Mesenchymal stem cell (in vitro differentiated cells and primary cell): ENCODE measurements at regions not wholly inside any gene's neighbourhood (a gene's known extent, or its start where the extent isn't known, plus 50 kb on each side); places are given as distances from the start of the nearest gene placed in this dataset.

Source experiments
- DNase-seq: peaks from one replicate; pipeline ENCODE4 v3.0.0-alpha.2; 2013
- H2AFZ ChIP-seq: one replicate; pipeline ENCODE4 v1.6.1; 2013; ENCODE audit warnings: low read depth, mild to moderate bottlenecking, control low read depth, inconsistent platforms, low read length, moderate library complexity
- H2AK5ac ChIP-seq: 2 replicates; pipeline ENCODE4 v1.6.1; 2013; ENCODE audit warnings: low read length, moderate library complexity, mild to moderate bottlenecking, inconsistent platforms; ENCODE audit not compliant: severe bottlenecking
- H2BK120ac ChIP-seq: one replicate; pipeline ENCODE4 v1.6.1; 2013; ENCODE audit warnings: low read depth, mild to moderate bottlenecking, inconsistent platforms, low read length, moderate library complexity
- H2BK12ac ChIP-seq, 2 experiments: one replicate each; pipeline ENCODE4 v1.6.1; 2013; ENCODE audit warnings: inconsistent platforms in 2 of 2, low read length in 2 of 2, mild to moderate bottlenecking in 2 of 2, moderate library complexity in 2 of 2, control low read depth in 1 of 2
- H2BK15ac ChIP-seq: one replicate; pipeline ENCODE4 v1.6.1; 2013; ENCODE audit warnings: mild to moderate bottlenecking, low read depth, inconsistent platforms; ENCODE audit not compliant: poor library complexity, severe bottlenecking
- H2BK5ac ChIP-seq: 2 replicates; pipeline ENCODE4 v1.6.1; 2013; ENCODE audit warnings: low read depth, mild to moderate bottlenecking, low read length, control low read depth, inconsistent platforms; ENCODE audit not compliant: poor library complexity, severe bottlenecking
- H3K14ac ChIP-seq, 2 experiments: one replicate each; pipeline ENCODE4 v1.6.1; 2013; ENCODE audit warnings: inconsistent platforms in 2 of 2, low read length in 2 of 2, control low read depth in 1 of 2, mild to moderate bottlenecking in 1 of 2, moderate library complexity in 1 of 2
- H3K18ac ChIP-seq, 2 experiments: one replicate each; pipeline ENCODE4 v1.6.1; 2013; ENCODE audit warnings: inconsistent platforms in 2 of 2, low read length in 2 of 2, control low read depth in 1 of 2, low read depth in 1 of 2, mild to moderate bottlenecking in 1 of 2
- H3K23ac ChIP-seq, 2 experiments: one replicate each; pipeline ENCODE4 v1.6.1; 2013; ENCODE audit warnings: inconsistent platforms in 2 of 2, low read length in 2 of 2, mild to moderate bottlenecking in 2 of 2, moderate library complexity in 2 of 2, control low read depth in 1 of 2
- H3K27ac ChIP-seq: 2 replicates; pipeline ENCODE4 v1.5.1; 2013; ENCODE audit warnings: mild to moderate bottlenecking, moderate library complexity, low read length, control low read depth, inconsistent platforms; ENCODE audit not compliant: poor library complexity, severe bottlenecking
- H3K27me3 ChIP-seq, 2 experiments: 2 replicates each; pipeline versions ENCODE4 v1.6.1 to v1.7.0; 2013; ENCODE audit warnings: low read length in 2 of 2, mild to moderate bottlenecking in 2 of 2, moderate library complexity in 2 of 2, control low read depth in 1 of 2, inconsistent platforms in 1 of 2; ENCODE audit not compliant: control insufficient read depth in 1 of 2, insufficient read depth in 1 of 2
- H3K36me3 ChIP-seq, 2 experiments: 2 replicates each; pipeline versions ENCODE4 v1.6.1 to v1.7.0; 2013; ENCODE audit warnings: low read length in 2 of 2, control low read depth in 1 of 2, inconsistent platforms in 1 of 2, low read depth in 1 of 2, mild to moderate bottlenecking in 1 of 2; ENCODE audit not compliant: insufficient read depth in 2 of 2, control insufficient read depth in 1 of 2
- H3K4ac ChIP-seq, 2 experiments: one replicate each; pipeline ENCODE4 v1.6.1; 2013; ENCODE audit warnings: inconsistent platforms in 2 of 2, low read length in 2 of 2, mild to moderate bottlenecking in 2 of 2, moderate library complexity in 2 of 2, control low read depth in 1 of 2, low read depth in 1 of 2
- H3K4me1 ChIP-seq: 2 replicates; pipeline ENCODE4 v1.6.1; 2013; ENCODE audit warnings: low read depth, low read length, control low read depth; ENCODE audit not compliant: control insufficient read depth, insufficient read depth
- H3K4me2 ChIP-seq: 2 replicates; pipeline ENCODE4 v1.6.1; 2013; ENCODE audit warnings: low read length, mild to moderate bottlenecking, inconsistent platforms; ENCODE audit not compliant: poor library complexity, severe bottlenecking
- H3K4me3 ChIP-seq, 2 experiments: 2 replicates each; pipeline versions ENCODE4 v1.5.1 to v1.7.0; 2013; ENCODE audit warnings: low read length in 2 of 2, mild to moderate bottlenecking in 2 of 2, control low read depth in 1 of 2, low read depth in 1 of 2; ENCODE audit not compliant: insufficient read depth in 1 of 2
- H3K79me1 ChIP-seq: replicated peaks from 2 replicates; pipeline ENCODE4 v1.6.1; 2013; ENCODE audit warnings: mild to moderate bottlenecking, control low read depth, low read length, inconsistent platforms; ENCODE audit not compliant: poor library complexity, severe bottlenecking
- H3K9ac ChIP-seq: 2 replicates; pipeline ENCODE4 v1.7.0; 2013; ENCODE audit warnings: mild to moderate bottlenecking, low read length, moderate library complexity
- H3K9me3 ChIP-seq: 2 replicates; pipeline ENCODE4 v1.7.0; 2013; ENCODE audit warnings: mild to moderate bottlenecking, low read length; ENCODE audit not compliant: control insufficient read depth
- H4K8ac ChIP-seq: one replicate; pipeline ENCODE4 v1.6.1; 2013; ENCODE audit warnings: inconsistent platforms, mild to moderate bottlenecking, low read length, moderate library complexity
- H4K91ac ChIP-seq: one replicate; pipeline ENCODE4 v1.6.1; 2013; ENCODE audit warnings: mild to moderate bottlenecking, low read length, inconsistent platforms
- WGBS: methylation state at CpG from one replicate; pipeline ENCODE4 v1.1.7; 2013; ENCODE audit warnings: mixed read lengths; 5-methylcytosine and 5-hydroxymethylcytosine counted together

- no peaks in the 10 kb centered on the region for H3K79me1 ChIP-seq
- H3K4me3 ChIP-seq: no peak overlapping the region
- H3K23ac ChIP-seq: no peak overlapping the region
- H2BK5ac ChIP-seq: no peak overlapping the region
- H2BK12ac ChIP-seq: no peak overlapping the region
- peaks cover 7 to 27% of the 10 kb centered on the region in 2 experiments for H3K27me3 ChIP-seq
- H3K4me1 ChIP-seq: no peaks in the 10 kb centered on the region
- H2AFZ ChIP-seq: no peak overlapping the region
- DNase-seq: no peak
- no peak overlapping the region for H4K8ac ChIP-seq
- WGBS: 63% methylated on average over 1 of the region's 2 CpGs
- no peak overlapping the region for H3K18ac ChIP-seq
- no peak overlapping the region for H2AK5ac ChIP-seq
- H3K36me3 ChIP-seq: no peaks in the 10 kb centered on the region
- H2BK15ac ChIP-seq: no peak overlapping the region
- H3K14ac ChIP-seq: no peak overlapping the region
- no peaks in the 10 kb centered on the region for H3K9me3 ChIP-seq
- no peak overlapping the region for H4K91ac ChIP-seq
- no peak overlapping the region for H3K4me2 ChIP-seq
- no peak overlapping the region for H3K27ac ChIP-seq
- no peak overlapping the region for H2BK120ac ChIP-seq
- H3K4ac ChIP-seq: no peak overlapping the region
- no peak overlapping the region for H3K9ac ChIP-seq
Measured at GRCh38 chr2:100726866-100727265, 93.1 kb upstream of the NPAS2 start.

- Histone ChIP-seq H3K27ac (no peak overlapping the region), H4K91ac (no peak overlapping the region), H3K4me1 (no peaks in the 10 kb centered on the region), H3K23ac (no peak overlapping the region), H3K4me2 (no peak overlapping the region), H2BK120ac (no peak overlapping the region), H3K14ac (no peak overlapping the region), H4K8ac (no peak overlapping the region), H3K9me3 (no peaks in the 10 kb centered on the region), H3K18ac (no peak overlapping the region), H3K79me1 (no peaks in the 10 kb centered on the region), H3K4me3 (no peak overlapping the region), H2BK15ac (no peak overlapping the region), H3K9ac (no peak overlapping the region), H2AK5ac (no peak overlapping the region), H3K36me3 (no peaks in the 10 kb centered on the region), H3K4ac (no peak overlapping the region), H2BK12ac (no peak overlapping the region), H3K27me3 (no peaks in the 10 kb centered on the region), H2BK5ac (no peak overlapping the region), H2AFZ (no peak overlapping the region)
- peak; percentile 78 for DNase-seq
- WGBS: 53% methylated on average over 5 of the region's 6 CpGs
Measured at GRCh38 chr2:100730290-100730868, 89.6 kb upstream of the NPAS2 start.

- H3K27ac ChIP-seq: no peak overlapping the region
- WGBS: 78% methylated on average over 3 of the region's 3 CpGs
- H2BK15ac ChIP-seq: no peak overlapping the region
- H3K27me3 ChIP-seq: no peaks in the 10 kb centered on the region
- H3K4ac ChIP-seq: no peak overlapping the region
- H3K36me3 ChIP-seq: no peaks in the 10 kb centered on the region
- peak overlapping the region; percentile 12 for H4K91ac ChIP-seq
- no peak overlapping the region for H2AFZ ChIP-seq
- H3K79me1 ChIP-seq: no peaks in the 10 kb centered on the region
- H2AK5ac ChIP-seq: no peak overlapping the region
- peak overlapping the region in 1 of 2 experiments; percentile 22 for H3K14ac ChIP-seq
- H3K9ac ChIP-seq: no peak overlapping the region
- no peak overlapping the region for H2BK5ac ChIP-seq
- H3K23ac ChIP-seq: no peak overlapping the region
- no peak overlapping the region for H3K4me3 ChIP-seq
- H3K9me3 ChIP-seq: no peaks in the 10 kb centered on the region
- peak overlapping the region in 1 of 2 experiments; percentile 29 for H3K18ac ChIP-seq
- H4K8ac ChIP-seq: no peak overlapping the region
- H3K4me2 ChIP-seq: no peak overlapping the region
- no peaks in the 10 kb centered on the region for H3K4me1 ChIP-seq
- peak; percentile 16 for DNase-seq
- peak overlapping the region in 1 of 2 experiments; percentile 24 for H2BK12ac ChIP-seq
- no peak overlapping the region for H2BK120ac ChIP-seq
Measured at GRCh38 chr2:100731535-100731981, 88.4 kb upstream of the NPAS2 start.

GRCh38 chr2:100733391-100734187, 86.3 kb upstream of the NPAS2 start:
- no peak overlapping the region for H4K91ac ChIP-seq
- no peak overlapping the region for H3K23ac ChIP-seq
- H3K79me1 ChIP-seq: no peaks in the 10 kb centered on the region
- no peak overlapping the region for H3K4me3 ChIP-seq
- peak overlapping the region; percentile 16 for H4K8ac ChIP-seq
- H2BK12ac ChIP-seq: peak overlapping the region in 1 of 2 experiments; percentile 56
- H2BK15ac ChIP-seq: no peak overlapping the region
- no peaks in the 10 kb centered on the region for H3K9me3 ChIP-seq
- H2BK5ac ChIP-seq: no peak overlapping the region
- H3K18ac ChIP-seq: peak overlapping the region in 1 of 2 experiments; percentile 8
- H2BK120ac ChIP-seq: no peak overlapping the region
- no peak overlapping the region for H2AFZ ChIP-seq
- H3K9ac ChIP-seq: peak overlapping the region; percentile 54
- peak; percentile 86 for DNase-seq
- no peak overlapping the region for H2AK5ac ChIP-seq
- no peak overlapping the region for H3K27ac ChIP-seq
- H3K14ac ChIP-seq: no peak overlapping the region
- WGBS: 26% methylated on average over 9 of the region's 11 CpGs
- H3K4me1 ChIP-seq: no peaks in the 10 kb centered on the region
- no peaks in the 10 kb centered on the region for H3K36me3 ChIP-seq
- H3K4ac ChIP-seq: no peak overlapping the region
- H3K27me3 ChIP-seq: no peaks in the 10 kb centered on the region
- H3K4me2 ChIP-seq: no peak overlapping the region
